Natural killer cell (primary cell): ENCODE measurements at regions not wholly inside any gene's neighbourhood (a gene's known extent, or its start where the extent isn't known, plus 50 kb on each side); places are given as distances from the start of the nearest gene placed in this dataset.
"Not testable (repeated sequence)": the region's sequence is repeated elsewhere in the genome, so short reads cannot be mapped to it uniquely, and the experiment has no call there.

Experiments
- ATAC-seq, 3 donors: fragments of 150-1000 bp in 2 of 3; fragments of 200-7000 bp in 1 of 3; cut with Tn5 transposase; 1 replicate in 1 of 3; 2 replicates in 2 of 3; pipeline ENCODE4 v1.10.0; 2021; ENCODE audit warnings: mild to moderate bottlenecking in 2 of 3, moderate library complexity in 2 of 3
- DNase-seq, 2 donors: peaks; one replicate each; pipeline versions ENCODE4 v3.0.0 to v3.0.0-alpha.2; 2013 to 2021; ENCODE audit warnings: mixed read lengths in 1 of 2
- H3K27ac ChIP-seq: one replicate; pipeline ENCODE4 v1.5.1; 2013; ENCODE audit warnings: mild to moderate bottlenecking, low read length
- H3K27me3 ChIP-seq: one replicate; pipeline ENCODE4 v1.6.1; 2013; ENCODE audit warnings: low read length; ENCODE audit not compliant: control insufficient read depth, insufficient read depth
- H3K36me3 ChIP-seq: one replicate; pipeline ENCODE4 v1.6.1; 2013; ENCODE audit warnings: low read length; ENCODE audit not compliant: control insufficient read depth, insufficient read depth
- H3K4me1 ChIP-seq: one replicate; pipeline ENCODE4 v1.6.1; 2013; ENCODE audit warnings: low read length; ENCODE audit not compliant: control insufficient read depth, insufficient read depth
- H3K4me3 ChIP-seq: one replicate; pipeline ENCODE4 v1.5.1; 2013; ENCODE audit warnings: low read length
- H3K9me3 ChIP-seq: one replicate; pipeline ENCODE4 v1.6.1; 2013; ENCODE audit warnings: low read length; ENCODE audit not compliant: control insufficient read depth, insufficient read depth
- H3K27ac Mint-ChIP-seq, 2 donors: one replicate each; pipeline ENCODE4 v1.8.0; 2022; ENCODE audit warnings: mild to moderate bottlenecking in 2 of 2, mixed read lengths in 2 of 2, moderate library complexity in 1 of 2
- H3K27me3 Mint-ChIP-seq, 2 donors: one replicate each; pipeline ENCODE4 v1.8.0; 2022; ENCODE audit warnings: low read depth in 2 of 2, mixed read lengths in 2 of 2
- H3K36me3 Mint-ChIP-seq: one replicate; pipeline ENCODE4 v1.8.0; 2022; ENCODE audit warnings: mixed read lengths
- H3K4me1 Mint-ChIP-seq, 2 donors: one replicate each; pipeline ENCODE4 v1.8.0; 2022; ENCODE audit warnings: mixed read lengths in 2 of 2
- H3K4me3 Mint-ChIP-seq: one replicate; pipeline ENCODE4 v1.8.0; 2022; ENCODE audit warnings: mild to moderate bottlenecking, moderate library complexity, mixed read lengths
- H3K9me3 Mint-ChIP-seq, 2 donors: one replicate each; pipeline ENCODE4 v1.8.0; 2022; ENCODE audit warnings: mixed read lengths in 2 of 2
- CTCF ChIP-seq: fragments of 200-600 bp; IDR thresholded peaks from one replicate; pipeline ENCODE4 v1.8.0; 2022; ENCODE audit warnings: antibody characterized with exemption
- WGBS: methylation state at CpG from one replicate; pipeline ENCODE4 v1.1.7; 2013; ENCODE audit warnings: missing lambda C conversion rate; ENCODE audit not compliant: insufficient coverage; 5-methylcytosine and 5-hydroxymethylcytosine counted together
- intact Hi-C: fragments of 100-400 bp; cut with micrococcal nuclease; formaldehyde crosslinking; loops from one replicate; pipeline ENCODE4 v1.14.2; 2022

- Mint-ChIP-seq H3K4me1 (no peaks in the 10 kb centered on the region), H3K27ac (no peak overlapping the region), H3K36me3 (no peaks in the 10 kb centered on the region), H3K4me3 (no peak overlapping the region), H3K27me3 (peaks cover 0 to 17% of the 10 kb centered on the region in 2 donors), H3K9me3 (no peaks in the 10 kb centered on the region)
- Histone ChIP-seq H3K4me1 (no peaks in the 10 kb centered on the region), H3K27ac (no peak overlapping the region), H3K9me3 (no peaks in the 10 kb centered on the region), H3K36me3 (no peaks in the 10 kb centered on the region), H3K27me3 (peaks cover 3% of the 10 kb centered on the region), H3K4me3 (no peak overlapping the region)
- intact Hi-C loops = no loop called here
- ATAC-seq = no peak
- no peak for DNase-seq
- TF ChIP-seq CTCF = no peak
- WGBS = 88% methylated on average over 15 of the region's 15 CpGs
Observed at GRCh38 chr1:3996846-3997705, 97.0 kb upstream of the C1orf174 start.

- H3K4me3 Mint-ChIP-seq = no peak overlapping the region
- Histone ChIP-seq H3K9me3 (no peaks in the 10 kb centered on the region), H3K4me3 (no peak overlapping the region), H3K27ac (no peak overlapping the region), H3K27me3 (peaks cover 3% of the 10 kb centered on the region), H3K36me3 (no peaks in the 10 kb centered on the region), H3K4me1 (no peaks in the 10 kb centered on the region)
- ATAC-seq = no peak
- no peak overlapping the region for H3K27ac Mint-ChIP-seq
- H3K36me3 Mint-ChIP-seq = no peaks in the 10 kb centered on the region
- TF ChIP-seq CTCF = no peak
- no peaks in the 10 kb centered on the region for H3K9me3 Mint-ChIP-seq
- no peaks in the 10 kb centered on the region for H3K4me1 Mint-ChIP-seq
- intact Hi-C loops = no loop called here
- 89% methylated on average over 10 of the region's 10 CpGs for WGBS
- no peak for DNase-seq
- H3K27me3 Mint-ChIP-seq = peaks cover 0 to 15% of the 10 kb centered on the region in 2 donors
Observed at GRCh38 chr1:3998086-3998485, 98.0 kb upstream of the C1orf174 start.

GRCh38 chr1:3999514-3999913, 99.4 kb upstream of the C1orf174 start:
- ATAC-seq, H3K36me3 Mint-ChIP-seq, H3K27me3 ChIP-seq, H3K4me3 ChIP-seq, H3K9me3 Mint-ChIP-seq, H3K27ac ChIP-seq, H3K27ac Mint-ChIP-seq, intact Hi-C loops, H3K36me3 ChIP-seq, H3K4me3 Mint-ChIP-seq, H3K4me1 Mint-ChIP-seq, H3K9me3 ChIP-seq, DNase-seq, H3K4me1 ChIP-seq: not testable (repeated sequence)
- 34% methylated on average over 18 of the region's 19 CpGs for WGBS
- peaks cover 0 to 15% of the 10 kb centered on the region in 2 donors for H3K27me3 Mint-ChIP-seq

- no peaks in the 10 kb centered on the region for H3K4me1 Mint-ChIP-seq
- WGBS = 59% methylated on average over 19 of the region's 21 CpGs
- Histone ChIP-seq H3K36me3 (no peaks in the 10 kb centered on the region), H3K9me3 (no peaks in the 10 kb centered on the region), H3K4me1 (no peaks in the 10 kb centered on the region), H3K27ac (no peak overlapping the region), H3K4me3 (no peak overlapping the region), H3K27me3 (peaks cover 3% of the 10 kb centered on the region)
- no peak overlapping the region for H3K4me3 Mint-ChIP-seq
- no peaks in the 10 kb centered on the region for H3K9me3 Mint-ChIP-seq
- no peak for TF ChIP-seq CTCF
- intact Hi-C loops = no loop called here
- H3K36me3 Mint-ChIP-seq = no peaks in the 10 kb centered on the region
- ATAC-seq (no peak), DNase-seq (no peak)
- no peak overlapping the region for H3K27ac Mint-ChIP-seq
- H3K27me3 Mint-ChIP-seq = peaks cover 0 to 15% of the 10 kb centered on the region in 2 donors
Observed at GRCh38 chr1:3999941-4000735, 100.1 kb upstream of the C1orf174 start.
